HK-2 (cell line): ENCODE measurements at regions not wholly inside any gene's neighbourhood (a gene's known extent, or its start where the extent isn't known, plus 50 kb on each side); places are given as distances from the start of the nearest gene placed in this dataset.

Experiments used
- DNase-seq: peaks from one replicate; pipeline ENCODE4 v3.0.0-alpha.2; 2018; ENCODE audit not compliant: unreplicated experiment

- DNase-seq = no peak
These were observed 502.7 kb downstream of the SOX2 start for GRCh38 chr3:182214416-182214815.

- DNase-seq = no peak
These were observed 504.2 kb downstream of the SOX2 start for GRCh38 chr3:182215881-182216280.

- no peak for DNase-seq
These were observed 504.7 kb downstream of the SOX2 start for GRCh38 chr3:182216311-182216970.

- no peak for DNase-seq
These were observed 508.3 kb downstream of the SOX2 start for GRCh38 chr3:182220013-182220412.

- no peak for DNase-seq
These were observed 508.7 kb downstream of the SOX2 start for GRCh38 chr3:182220471-182220870.

DNA sequence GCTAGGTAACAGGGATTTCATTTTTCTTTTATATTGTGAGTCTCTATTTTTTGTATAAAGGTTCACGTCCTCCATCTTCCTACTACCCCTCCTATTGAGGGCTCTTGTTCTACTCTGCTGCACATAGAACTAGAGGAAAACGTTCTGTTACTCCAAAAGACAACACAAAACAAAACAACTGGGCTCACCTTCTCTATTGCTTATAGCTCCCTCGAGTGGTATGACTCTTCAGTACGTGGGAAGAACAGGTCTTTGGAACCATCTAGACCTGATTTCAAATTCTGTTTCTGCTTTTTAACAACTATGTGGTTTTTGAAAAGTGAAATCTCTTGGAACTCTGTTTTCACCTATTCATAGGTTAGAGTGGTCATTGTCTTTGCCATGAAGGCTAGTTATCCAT lies 515.3 kb downstream of the SOX2 start:
- DNase-seq = no peak

- DNase-seq = no peak
These were observed 521.7 kb downstream of the SOX2 start for GRCh38 chr3:182233405-182233804.

DNA sequence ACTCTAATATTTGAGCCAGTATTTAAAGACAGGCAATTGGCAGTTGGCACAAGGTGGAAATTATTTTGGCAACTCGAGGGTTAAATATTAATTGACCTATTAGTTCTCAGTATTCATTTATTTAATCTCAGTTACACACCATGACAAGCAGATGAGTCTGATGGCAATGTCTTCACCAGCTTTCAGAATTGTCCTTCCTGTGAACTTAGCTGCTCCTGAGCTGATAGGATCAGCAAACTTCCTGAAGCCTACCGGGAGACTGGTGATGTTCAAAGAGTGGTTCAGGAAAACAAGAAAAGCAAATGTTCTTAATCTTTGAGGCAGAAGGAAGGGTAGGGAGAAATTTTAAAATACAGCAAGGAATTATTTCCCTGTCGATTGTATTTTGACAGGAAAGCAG lies 522.2 kb downstream of the SOX2 start:
- DNase-seq = no peak

GRCh38 chr3:182234881-182235280 lies 523.2 kb downstream of the SOX2 start:
- no peak for DNase-seq

DNA sequence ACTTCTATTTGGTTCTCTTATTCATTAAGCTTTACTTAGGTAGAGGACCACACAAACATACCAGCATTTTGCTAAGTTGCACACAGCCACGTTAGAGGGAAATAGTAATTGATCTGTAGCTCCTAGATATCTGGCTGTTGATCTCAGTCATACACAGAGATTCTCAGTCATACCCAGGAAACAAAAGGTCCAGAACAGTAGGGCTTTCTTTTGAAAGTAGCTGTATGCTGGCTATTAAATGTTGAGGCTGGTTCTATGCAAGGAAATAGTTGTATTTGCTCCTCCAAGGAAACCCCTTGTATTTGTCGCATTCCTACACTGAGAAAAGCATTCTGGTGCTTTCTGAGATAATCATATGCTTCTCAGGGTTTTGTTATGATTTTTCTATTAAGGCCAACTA lies 523.8 kb downstream of the SOX2 start:
- DNase-seq = no peak

- DNase-seq = no peak
These were observed 526.4 kb downstream of the SOX2 start for GRCh38 chr3:182238126-182238525.

DNA sequence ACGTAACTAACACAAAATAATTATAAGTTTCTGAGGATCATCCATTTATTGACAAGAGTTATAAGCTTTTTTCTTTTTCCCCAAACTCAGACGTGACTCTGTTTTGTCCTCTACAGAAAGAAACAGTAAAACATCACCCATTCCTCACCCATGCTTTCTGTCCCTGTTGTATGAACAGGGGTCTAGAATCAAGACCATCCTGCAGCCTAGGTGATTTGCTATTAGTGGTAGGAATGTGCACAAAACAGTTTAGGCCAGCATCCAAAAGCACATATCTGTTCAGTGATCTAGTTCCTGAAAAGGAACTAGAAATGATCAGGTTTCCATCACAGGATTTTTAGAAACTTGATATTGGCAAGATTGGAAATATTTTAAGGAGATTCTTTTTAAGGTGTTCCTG lies 527.6 kb downstream of the SOX2 start:
- no peak for DNase-seq

DNA sequence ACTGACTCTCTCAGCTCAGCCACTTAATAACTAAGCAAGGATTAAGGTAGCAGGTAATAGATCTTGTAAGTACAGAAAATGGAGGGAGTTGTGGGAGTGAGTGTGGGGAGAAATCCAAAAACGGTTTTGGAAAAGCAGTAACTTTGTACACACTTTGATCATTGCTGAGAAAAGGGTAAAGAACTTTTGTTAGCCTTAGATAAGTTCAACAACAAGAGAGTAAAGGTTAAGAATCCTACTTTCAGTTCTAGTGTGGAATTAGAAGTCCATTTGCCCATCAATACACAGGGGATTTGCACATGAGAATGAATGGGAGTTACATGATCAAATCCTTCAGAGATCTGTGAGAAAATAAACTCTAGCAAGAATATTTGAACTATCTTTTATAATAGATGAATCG lies 528.7 kb downstream of the SOX2 start:
- no peak for DNase-seq

- DNase-seq = no peak
These were observed 529.6 kb downstream of the SOX2 start for GRCh38 chr3:182241196-182241765.

- DNase-seq = no peak
These were observed 530.2 kb downstream of the SOX2 start for GRCh38 chr3:182241766-182242488.

- DNase-seq = no peak
These were observed 530.8 kb downstream of the SOX2 start for GRCh38 chr3:182242489-182242942.

DNA sequence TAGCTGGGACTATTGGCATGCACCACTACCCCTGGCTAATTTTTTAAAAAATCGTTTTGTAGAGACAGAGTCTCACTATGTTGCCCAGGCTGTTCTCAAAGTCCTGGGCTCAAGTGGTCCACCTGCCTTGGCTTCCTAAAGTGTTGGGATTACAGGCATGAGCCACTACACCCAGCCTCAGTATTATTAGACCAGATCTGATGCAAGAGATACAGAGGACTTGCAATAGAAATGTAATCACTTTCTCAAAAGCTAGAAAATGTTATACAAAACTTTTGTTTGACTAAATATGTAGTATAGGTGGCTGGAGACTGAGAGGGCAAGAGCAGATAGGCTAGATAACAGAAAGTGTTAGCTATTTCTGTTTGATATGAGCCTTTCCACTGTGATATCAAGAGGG lies 531.9 kb downstream of the SOX2 start:
- DNase-seq = no peak

DNA sequence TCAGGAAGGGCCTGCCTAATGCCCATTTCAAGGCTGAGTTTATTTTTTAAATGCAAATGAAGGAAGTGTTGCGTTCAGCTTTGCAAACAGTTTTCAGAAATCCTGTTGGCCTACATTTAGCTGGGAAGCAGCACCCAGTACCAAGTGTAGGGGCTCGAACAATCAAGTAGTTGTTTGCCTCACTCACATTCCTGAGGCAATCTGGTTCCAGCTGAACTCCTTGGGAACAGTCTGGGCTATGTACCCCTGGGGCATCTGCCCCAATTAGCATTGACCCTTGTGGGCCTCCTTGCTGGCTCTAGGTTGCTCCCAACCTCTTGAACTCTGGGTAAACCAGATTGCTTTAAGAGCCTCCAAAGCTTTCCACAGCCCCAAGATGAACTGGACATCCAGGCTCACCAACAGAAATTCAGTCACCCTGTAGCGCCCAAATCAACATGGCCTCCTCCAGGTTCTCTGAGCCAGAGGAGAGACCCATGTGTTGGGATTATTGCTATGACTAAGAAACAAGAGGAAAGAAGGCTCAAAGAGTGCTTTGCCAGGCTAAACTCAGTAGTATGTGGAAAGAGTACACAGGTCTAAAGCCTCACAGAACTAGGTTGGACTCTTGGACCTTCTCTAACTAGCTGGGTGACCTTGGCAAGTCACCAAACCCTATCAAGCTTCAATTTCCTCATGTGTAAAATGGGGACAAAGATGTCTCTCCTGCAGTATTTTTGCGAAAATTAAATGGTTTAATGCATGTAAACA lies 532.7 kb downstream of the SOX2 start:
- no peak for DNase-seq

- no peak for DNase-seq
These were observed 533.3 kb downstream of the SOX2 start for GRCh38 chr3:182245059-182245458.

GRCh38 chr3:182246870-182247269 lies 535.1 kb downstream of the SOX2 start:
- DNase-seq = no peak

DNA sequence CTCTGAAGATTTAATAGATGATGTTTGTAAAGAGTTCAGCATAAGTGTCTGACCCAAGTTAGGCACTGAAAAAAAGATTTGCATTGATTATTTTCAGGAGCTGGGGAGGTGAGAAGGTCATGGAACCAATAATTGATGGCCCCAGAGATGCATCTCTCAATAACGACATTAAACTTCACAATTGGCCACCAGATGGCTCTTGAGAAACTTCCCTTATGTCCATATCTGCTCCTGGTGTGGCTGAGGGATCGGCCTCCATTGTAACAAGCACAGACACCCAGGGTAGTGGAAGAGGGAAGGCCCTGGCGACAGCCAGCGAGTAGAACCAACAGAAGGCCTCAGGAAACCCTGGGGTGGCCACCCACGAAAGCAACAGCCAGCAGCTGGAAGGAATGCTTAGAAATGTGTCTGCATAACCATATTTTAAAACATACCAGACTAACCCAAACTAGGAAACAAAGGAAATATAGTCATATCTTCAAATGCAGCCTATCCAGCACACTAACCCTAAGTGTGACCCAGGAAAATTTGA lies 536.7 kb downstream of the SOX2 start:
- DNase-seq = no peak

GRCh38 chr3:182252802-182253201 lies 540.5 kb upstream of the ATP11B start:
- no peak for DNase-seq
